Endometrium (tissue), 2 donors: ENCODE measurements at regions not wholly inside any gene's neighbourhood (a gene's known extent, or its start where the extent isn't known, plus 50 kb on each side); places are given as distances from the start of the nearest gene placed in this dataset.
"Not testable (repeated sequence)": the region's sequence is repeated elsewhere in the genome, so short reads cannot be mapped to it uniquely, and the experiment has no call there.

Experiments
- FAIRE-seq: peaks from 2 replicates; lab custom pipeline; 2012; peaks lifted over from hg19 to GRCh38; lab: Jason Lieb, UNC
- donor health status: control.
- donor health status: control.

DNA sequence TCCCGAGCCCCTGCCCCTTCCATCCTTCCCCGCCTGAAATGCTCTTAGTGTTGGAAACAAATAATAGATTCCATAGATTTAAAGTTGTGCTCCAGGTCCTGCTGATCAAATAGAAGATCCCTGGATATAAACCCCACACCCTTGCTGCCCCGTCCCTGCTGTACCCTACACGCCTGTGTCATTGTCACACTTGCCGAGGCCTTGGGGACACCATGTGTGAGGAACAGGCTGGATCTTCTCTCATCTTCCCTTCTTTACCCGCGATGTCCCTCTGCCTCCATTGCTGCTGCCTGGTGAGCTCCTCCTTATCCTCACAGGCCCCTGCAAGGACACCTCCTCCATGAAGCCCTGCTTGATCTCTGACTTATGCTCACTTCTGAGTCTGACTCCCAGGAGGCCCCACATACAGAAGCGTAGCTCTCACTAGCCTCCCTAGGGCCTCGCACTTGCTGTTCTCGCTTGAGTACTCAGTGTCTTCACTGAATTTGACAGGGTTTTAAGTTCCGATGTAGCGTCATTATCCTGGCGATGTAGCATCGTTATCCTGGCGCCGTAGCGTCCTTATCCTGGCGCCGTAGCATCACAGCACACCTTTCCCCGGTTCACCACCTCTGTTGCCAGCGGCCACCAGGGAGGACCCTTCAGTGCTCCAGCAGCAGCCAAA, 221.9 kb downstream of the NDUFA10 start:
- no peak for FAIRE-seq

- no peak for FAIRE-seq
Measured at GRCh38 chr2:239802185-239802649, 222.9 kb downstream of the NDUFA10 start.

GRCh38 chr2:239801404-239802184, 223.5 kb downstream of the NDUFA10 start:
- no peak for FAIRE-seq

- no peak for FAIRE-seq
Measured at GRCh38 chr2:239800785-239801386, 224.3 kb downstream of the NDUFA10 start.

DNA sequence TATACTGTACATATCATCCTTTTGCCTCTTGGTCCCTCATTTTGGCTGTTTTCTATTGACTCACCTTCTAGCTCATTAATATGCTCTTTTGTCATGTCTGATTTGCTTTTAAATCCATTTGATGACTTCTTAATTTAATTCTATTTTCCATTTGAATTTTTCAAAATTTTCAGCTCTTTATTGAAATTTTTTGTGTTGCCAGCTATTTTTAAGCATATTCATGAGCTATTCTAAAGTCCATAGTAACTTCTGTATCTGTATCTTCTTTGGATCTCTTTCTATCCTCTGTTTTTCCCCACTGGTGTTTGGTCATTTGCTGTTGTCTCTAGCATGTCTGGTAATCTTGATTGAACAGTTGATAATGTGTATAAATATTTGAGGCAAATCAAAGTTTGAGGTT, 227.8 kb downstream of the NDUFA10 start:
- FAIRE-seq = no peak

DNA sequence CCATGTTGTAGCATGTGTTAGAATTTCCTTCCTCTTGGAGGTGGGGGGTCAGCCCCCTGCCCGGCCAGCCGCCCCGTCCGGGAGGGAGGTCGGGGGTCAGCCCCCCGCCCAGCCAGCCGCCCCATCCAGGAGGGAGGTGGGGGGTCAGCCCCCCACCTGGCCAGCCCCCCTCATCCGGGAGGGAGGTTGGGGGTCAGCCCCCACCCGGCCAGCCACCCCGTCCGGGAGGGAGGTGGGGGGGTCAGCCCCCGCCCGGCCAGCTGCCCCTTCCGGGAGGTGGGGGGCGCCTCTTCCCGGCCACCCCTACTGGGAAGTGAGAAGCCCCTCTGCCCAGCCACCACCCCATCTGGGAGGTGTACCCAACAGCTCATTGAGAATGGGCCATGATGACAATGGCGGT, 229.4 kb downstream of the NDUFA10 start:
- not testable (repeated sequence) for FAIRE-seq

DNA sequence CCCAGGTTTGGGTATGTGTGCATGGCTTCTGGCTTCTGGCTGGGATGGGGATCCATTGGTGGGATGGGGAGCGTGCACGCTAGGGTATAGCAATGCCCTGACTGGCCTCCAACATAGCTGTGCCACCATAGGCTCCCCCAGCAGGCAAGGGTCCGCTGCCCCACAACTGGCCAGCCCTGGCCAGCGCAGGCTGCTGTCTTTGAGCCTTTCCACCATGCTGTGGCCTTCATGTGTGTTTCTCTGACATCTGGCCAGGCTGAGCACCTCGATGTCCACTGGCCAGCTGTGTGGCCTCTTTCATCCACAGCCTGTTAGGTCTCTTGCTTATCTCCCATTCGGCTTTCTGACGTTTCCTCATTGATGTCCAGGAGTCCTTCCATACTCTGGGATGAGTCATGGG, 231.3 kb downstream of the NDUFA10 start:
- no peak for FAIRE-seq

DNA sequence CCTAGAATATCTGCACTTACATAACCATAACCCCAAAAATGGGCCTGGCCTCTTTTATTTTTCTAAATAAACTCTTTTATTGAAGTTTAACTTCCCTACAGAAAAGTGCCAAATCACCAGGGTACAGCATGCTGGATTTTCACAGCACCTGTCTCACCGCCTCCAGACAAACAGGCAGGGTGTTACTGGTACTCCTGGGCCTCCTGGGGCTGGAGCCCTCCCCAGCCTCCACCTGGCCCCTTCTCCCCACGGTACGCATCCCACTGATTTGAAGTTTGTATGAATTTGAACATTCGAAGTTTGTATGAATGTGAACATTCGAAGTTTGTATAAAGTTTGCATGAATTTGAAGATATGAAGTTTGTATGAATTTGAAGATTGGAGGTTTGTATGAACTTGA, 232.1 kb downstream of the NDUFA10 start:
- FAIRE-seq = no peak

GRCh38 chr2:239792405-239793084, 232.6 kb downstream of the NDUFA10 start:
- FAIRE-seq = no peak

DNA sequence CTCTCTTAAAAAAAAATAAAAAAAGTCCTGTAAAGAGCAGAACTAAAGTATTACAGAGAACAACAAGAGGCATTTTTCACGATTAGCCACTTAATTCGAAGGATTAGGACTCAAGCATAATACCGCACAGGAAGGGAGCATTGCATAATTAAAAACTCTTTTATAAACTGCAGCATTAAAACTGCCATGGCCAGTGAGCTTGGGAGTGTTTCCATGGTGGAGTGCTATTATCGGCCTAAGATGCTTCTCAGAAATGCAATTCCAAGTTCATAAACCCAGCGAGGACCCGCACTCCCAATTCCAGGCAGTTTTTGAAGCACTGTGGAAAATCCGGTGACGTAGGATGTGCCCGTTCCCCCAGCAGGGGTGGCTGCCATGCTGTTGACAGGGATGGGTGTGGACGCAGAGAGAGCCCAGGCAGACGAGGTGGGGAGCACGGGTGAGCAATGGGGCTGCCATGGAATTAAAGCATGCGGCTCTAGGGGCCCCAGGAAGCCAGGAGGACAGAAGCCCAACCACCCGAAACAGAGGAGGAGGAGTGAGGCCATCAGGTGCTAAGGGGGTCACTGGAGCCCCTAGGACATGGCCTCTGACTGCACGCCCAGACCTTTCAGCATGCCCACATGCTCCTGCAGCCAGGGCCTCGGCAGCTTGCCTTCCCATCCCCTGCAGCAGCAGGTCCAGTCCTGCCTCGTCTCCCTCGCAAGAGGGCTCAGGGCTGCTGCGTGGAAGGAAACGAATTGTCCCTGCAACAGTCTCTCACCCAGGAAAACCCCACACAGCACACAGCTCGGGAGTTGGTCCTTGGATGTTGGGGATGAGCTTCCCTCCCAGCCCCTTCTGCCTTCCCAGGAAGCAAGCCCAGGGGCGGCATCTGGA, 233.4 kb downstream of the NDUFA10 start:
- no peak for FAIRE-seq

DNA sequence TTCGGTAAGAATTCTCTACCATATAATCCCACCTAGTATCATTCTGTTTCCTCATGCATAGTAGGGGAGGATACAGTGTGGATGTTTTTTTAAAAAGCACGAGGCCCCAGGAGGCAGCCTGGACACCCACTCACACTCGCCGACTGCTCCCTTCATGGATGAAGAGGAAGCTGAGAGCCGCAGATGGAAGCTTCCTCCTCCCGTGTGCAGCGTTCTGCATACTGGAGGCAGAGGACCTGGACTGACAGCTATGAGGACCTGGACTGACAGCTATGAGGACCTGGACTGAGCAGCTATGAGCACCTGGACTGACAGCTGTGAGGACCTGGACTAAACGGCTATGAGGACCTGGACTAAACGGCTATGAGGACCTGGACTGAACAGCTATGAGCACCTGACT, 234.4 kb downstream of the NDUFA10 start:
- no peak for FAIRE-seq

- no peak for FAIRE-seq
Measured at GRCh38 chr2:239790313-239790712, 234.8 kb downstream of the NDUFA10 start.

DNA sequence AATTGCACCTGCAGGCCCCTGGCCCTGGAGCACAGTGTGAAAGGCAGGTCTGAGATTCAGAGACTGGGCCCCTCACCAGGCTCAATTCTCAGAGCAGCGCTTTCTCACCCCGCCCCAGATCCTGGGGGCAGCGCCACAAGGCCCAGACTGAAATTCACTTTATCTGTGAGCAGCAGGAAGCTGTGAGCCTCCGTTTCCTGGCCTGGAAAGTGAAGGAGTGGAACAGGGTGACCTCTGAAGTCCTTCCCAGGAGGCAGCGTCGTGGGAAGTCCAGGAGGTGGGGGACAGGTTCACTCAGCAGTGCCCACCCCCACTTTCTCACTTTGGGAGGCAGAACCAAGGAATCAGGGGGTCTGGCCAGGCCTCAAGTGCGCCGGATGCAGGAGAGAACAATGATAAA, 235.4 kb downstream of the NDUFA10 start:
- no peak for FAIRE-seq

GRCh38 chr2:239788576-239789098, 236.5 kb downstream of the NDUFA10 start:
- no peak for FAIRE-seq

DNA sequence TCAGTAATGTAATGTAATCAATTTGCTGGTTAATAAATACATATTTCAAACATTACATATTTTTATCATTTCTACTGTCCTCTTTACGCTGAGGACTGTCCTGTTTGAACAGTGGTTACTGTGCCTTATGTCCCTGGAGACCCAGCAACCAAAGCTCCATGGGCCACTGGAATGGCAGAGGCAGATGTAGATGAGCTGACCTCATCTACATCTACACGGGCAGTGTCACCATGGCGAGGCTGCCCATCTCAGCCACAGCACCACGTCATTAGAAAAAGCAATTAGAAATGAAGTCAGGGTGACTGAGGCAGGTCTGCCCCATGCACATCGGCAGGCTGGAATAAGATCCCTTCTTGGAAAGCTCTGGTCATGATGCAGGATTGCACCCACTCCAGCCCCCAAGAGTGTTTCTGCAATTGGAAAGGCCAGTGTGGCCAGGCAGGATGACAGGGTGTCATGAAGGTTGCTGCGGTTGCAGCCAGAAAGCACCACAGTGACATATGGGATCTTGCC, 237.5 kb downstream of the NDUFA10 start:
- FAIRE-seq = no peak

DNA sequence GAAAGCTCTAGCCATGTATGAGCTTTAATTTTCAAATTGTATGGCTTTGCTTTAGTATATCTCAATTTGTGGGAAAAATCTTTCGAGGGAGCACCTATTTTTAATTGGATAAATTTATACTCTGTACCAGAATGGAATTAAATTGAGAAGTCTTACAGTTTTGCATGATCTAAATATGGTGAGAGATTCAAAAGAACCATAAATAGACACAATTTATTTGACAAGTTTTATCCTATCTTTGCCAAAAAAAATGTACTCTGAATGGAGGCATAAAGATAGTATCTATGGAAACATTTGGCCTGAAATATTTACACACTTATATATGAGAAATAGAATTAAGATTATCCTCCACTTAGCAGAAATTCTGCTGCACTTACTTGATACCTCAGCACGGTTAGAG, 238.4 kb downstream of the NDUFA10 start:
- FAIRE-seq = no peak

DNA sequence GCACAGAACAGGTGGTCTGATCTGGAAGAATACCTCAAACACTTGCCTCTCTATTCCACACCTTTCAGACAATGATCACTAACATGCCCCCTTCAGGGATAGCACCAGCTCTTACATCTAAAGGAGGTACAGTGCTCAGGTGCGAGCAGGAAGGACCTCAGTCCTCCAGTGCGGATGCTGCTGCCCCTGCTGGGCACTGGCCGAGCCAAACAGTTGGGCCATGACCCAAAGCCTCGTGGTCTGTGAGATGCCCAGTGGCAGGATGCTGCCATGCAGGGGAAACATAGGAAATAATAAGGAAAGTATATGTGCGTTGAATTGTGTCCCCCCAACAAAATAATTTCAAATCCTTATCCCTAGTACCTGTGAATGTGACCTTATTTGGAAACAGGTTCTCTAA, 243.7 kb downstream of the NDUFA10 start:
- no peak for FAIRE-seq

DNA sequence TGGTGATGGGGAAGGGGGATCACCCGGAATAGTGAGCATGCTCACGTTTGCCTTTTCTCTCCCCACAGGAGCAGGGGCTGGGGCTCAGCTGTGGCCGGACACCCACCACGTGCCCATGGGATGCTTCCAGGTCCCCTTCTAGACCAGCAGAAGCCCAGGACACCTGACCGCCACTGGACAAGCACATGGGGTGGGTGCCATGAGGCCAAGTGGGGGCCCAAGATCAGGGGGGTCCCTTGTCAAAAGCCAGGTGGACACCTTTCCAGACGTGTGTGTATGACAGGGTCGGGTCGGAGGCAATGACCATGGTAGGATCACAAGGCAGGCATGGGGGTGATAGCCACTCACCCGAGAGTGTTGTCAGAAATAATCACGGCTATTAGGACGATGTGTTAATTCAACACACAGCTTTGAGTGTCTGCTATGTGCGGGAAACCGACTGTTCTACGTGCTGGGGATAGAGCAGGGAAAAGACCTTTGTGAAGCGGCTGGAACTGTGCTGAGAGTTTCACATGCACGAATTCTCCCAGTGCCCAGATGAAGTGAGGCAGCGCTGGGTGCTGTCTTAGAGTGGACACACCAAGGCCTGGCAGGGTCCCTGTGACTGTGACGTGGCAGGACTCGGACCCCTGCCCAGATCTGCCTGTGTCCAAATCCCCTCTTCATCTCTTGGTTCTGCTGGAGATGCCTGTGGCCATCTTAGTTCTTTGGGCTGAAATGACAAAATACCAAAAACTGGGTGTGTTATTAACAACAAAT, 244.7 kb downstream of the NDUFA10 start:
- no peak for FAIRE-seq

DNA sequence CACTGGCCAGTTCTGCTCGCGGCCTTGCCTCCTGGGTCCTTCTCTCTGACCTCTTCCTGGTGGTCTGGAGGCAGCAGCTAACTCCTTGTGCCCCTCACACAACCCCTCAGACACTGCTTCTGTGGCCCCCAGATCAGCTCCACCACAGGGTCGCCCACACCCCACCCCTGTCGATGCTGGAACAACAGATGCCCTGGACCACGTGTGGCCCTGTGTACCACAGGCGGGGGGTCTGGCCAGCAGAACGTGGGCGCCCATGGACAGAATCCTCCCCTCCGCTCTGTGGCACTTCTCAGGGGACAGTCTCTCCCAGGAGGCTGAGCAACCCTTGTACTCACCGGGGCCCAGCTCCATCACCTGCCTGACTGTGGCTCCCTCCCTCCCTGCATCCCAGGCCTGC, 245.6 kb downstream of the NDUFA10 start:
- no peak for FAIRE-seq

DNA sequence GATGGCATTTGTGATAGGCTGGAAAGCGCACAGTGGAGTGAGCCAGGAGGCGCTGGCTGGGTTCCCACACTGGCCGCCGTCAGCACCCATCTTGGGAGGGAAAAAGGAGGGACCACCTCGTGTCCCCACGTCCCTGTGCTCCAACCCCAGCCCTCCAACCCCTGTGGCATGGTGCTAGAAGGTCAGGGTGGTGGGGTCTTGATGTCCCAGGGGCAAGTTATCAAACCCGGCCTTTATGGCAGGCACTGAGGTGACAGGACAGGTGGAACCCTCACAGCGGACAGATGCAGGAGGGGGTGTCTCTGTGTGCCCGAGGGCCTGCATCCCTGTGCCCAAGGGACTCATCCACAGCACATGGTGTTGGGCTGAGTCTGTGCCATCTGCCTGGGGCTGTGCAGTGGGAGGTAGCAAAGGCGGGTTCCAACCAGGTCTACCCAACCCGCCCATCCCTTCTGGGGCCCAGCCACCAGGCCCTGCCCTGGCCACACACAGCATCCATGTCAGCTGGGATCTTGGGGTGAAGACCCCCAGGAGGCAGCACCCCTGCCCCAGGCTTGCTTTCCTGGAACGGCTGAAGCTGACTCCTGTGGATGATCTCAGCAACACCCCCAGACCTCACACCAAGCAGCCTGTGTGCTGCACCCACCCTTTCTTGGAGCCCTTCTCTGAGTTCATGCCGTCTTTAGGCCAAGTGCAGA, 246.1 kb downstream of the NDUFA10 start:
- FAIRE-seq = no peak
